Body of pancreas (tissue), 4 donors: ENCODE measurements at regions not wholly inside any gene's neighbourhood (a gene's known extent, or its start where the extent isn't known, plus 50 kb on each side); places are given as distances from the start of the nearest gene placed in this dataset.

Experiments
- ATAC-seq: fragments of 150-250 bp; one replicate; pipeline ENCODE4 v1.9.1; 2016
- DNase-seq, 4 donors: peaks; one replicate each; pipeline ENCODE4 v3.0.0-alpha.2; 2019
- H3K27ac ChIP-seq, 4 donors: fragments of 200-600 bp; sonication (generic); 1 replicate in 3 of 4; 2 replicates in 1 of 4; pipeline versions ENCODE4 v1.5.1 to v1.6.1; 2016 to 2019; ENCODE audit warnings: mild to moderate bottlenecking in 1 of 4, mixed read lengths in 1 of 4, moderate library complexity in 1 of 4
- H3K27me3 ChIP-seq, 2 donors: fragments of 200-600 bp; sonication (generic); one replicate each; pipeline ENCODE4 v1.6.0; 2016; ENCODE audit warnings: mild to moderate bottlenecking in 1 of 2
- H3K36me3 ChIP-seq, 2 donors: fragments of 200-600 bp; sonication (generic); replicated peaks in 1 of 2; 2 replicates each; pipeline ENCODE4 v1.5.1; 2016; ENCODE audit warnings: low read depth in 2 of 2; ENCODE audit not compliant: insufficient read depth in 1 of 2
- H3K4me1 ChIP-seq: fragments of 200-600 bp; sonication (generic); one replicate; pipeline ENCODE4 v1.6.0; 2016
- H3K4me3 ChIP-seq, 2 donors: fragments of 200-600 bp; sonication (generic); 1 replicate in 1 of 2; 2 replicates in 1 of 2; pipeline ENCODE4 v1.5.1; 2016 to 2019
- H3K9me3 ChIP-seq, 3 donors: fragments of 200-600 bp; sonication (generic); 1 replicate in 2 of 3; 2 replicates in 1 of 3; pipeline ENCODE4 v1.5.1; 2016
- POLR2A ChIP-seq, 3 donors: fragments of 450-650 bp; IDR thresholded peaks; one replicate each; pipeline ENCODE4 v1.6.1; 2016; ENCODE audit warnings: antibody characterized with exemption in 3 of 3, mild to moderate bottlenecking in 2 of 3
- whole genome bisulfite sequencing, 2 donors: methylation state at CpG; one replicate each; pipeline ENCODE4 v1.1.5; 2017; 5-methylcytosine and 5-hydroxymethylcytosine counted together
- intact Hi-C: fragments of 100-400 bp; cut with DNase I; formaldehyde crosslinking; loops from one replicate; pipeline ENCODE4 v1.15.1; 2023
- TF ChIP-seq, protein P1 (sequence below), 7 experiments: fragments of 450-650 bp in 4 of 7; fragments of 200-600 bp in 3 of 7; sonication (generic) in 3 of 7; IDR thresholded peaks; one replicate each; pipeline ENCODE4 v1.5.1; 2016 to 2019; ENCODE audit warnings: antibody characterized with exemption in 7 of 7

DNA sequence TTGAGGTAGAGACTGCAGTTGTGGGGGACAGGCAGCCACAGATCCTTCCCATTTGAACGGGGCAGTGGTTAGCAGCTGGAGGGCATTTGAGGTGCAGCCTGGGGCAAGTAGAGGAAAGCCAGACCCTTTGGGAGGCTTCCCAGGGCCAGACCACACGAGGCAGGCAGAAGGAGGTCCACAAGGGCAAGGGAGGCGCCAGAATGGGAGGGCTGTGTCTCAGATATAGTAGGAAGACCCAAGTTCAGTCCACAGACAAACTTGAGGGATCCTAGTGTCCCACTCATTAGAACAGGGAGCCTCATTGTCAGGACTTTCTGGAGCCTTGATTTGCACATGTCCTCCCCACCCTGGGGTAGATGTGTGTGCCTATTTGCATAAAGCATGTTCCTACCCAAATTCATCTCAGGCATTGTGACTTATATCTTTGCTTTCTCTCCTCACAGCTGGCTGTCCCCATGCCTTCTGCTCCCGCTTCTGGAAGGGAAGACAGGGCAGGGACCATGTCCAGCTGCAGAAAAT is 166.0 kb downstream of the VEGFA start:
- Histone ChIP-seq H3K9me3 (no peaks in the 10 kb centered on the region), H3K4me1 (peaks cover 7% of the 10 kb centered on the region), H3K36me3 (no peaks in the 10 kb centered on the region), H3K27ac (no peak overlapping the region), H3K27me3 (no peaks in the 10 kb centered on the region), H3K4me3 (no peak overlapping the region)
- WGBS, 2 donors = 75 to 90% methylated on average over 4 of the region's 4 CpGs
- ATAC-seq (no peak), DNase-seq (peak in 1 of 4 donors; percentile 5)
- intact Hi-C loops = no loop called here
- TF ChIP-seq, protein P1, sequence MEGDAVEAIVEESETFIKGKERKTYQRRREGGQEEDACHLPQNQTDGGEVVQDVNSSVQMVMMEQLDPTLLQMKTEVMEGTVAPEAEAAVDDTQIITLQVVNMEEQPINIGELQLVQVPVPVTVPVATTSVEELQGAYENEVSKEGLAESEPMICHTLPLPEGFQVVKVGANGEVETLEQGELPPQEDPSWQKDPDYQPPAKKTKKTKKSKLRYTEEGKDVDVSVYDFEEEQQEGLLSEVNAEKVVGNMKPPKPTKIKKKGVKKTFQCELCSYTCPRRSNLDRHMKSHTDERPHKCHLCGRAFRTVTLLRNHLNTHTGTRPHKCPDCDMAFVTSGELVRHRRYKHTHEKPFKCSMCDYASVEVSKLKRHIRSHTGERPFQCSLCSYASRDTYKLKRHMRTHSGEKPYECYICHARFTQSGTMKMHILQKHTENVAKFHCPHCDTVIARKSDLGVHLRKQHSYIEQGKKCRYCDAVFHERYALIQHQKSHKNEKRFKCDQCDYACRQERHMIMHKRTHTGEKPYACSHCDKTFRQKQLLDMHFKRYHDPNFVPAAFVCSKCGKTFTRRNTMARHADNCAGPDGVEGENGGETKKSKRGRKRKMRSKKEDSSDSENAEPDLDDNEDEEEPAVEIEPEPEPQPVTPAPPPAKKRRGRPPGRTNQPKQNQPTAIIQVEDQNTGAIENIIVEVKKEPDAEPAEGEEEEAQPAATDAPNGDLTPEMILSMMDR (IDR thresholded peaks at IDR 0.05) = no peak
- TF ChIP-seq POLR2A (IDR thresholded peaks at IDR 0.05) = no peak

DNA sequence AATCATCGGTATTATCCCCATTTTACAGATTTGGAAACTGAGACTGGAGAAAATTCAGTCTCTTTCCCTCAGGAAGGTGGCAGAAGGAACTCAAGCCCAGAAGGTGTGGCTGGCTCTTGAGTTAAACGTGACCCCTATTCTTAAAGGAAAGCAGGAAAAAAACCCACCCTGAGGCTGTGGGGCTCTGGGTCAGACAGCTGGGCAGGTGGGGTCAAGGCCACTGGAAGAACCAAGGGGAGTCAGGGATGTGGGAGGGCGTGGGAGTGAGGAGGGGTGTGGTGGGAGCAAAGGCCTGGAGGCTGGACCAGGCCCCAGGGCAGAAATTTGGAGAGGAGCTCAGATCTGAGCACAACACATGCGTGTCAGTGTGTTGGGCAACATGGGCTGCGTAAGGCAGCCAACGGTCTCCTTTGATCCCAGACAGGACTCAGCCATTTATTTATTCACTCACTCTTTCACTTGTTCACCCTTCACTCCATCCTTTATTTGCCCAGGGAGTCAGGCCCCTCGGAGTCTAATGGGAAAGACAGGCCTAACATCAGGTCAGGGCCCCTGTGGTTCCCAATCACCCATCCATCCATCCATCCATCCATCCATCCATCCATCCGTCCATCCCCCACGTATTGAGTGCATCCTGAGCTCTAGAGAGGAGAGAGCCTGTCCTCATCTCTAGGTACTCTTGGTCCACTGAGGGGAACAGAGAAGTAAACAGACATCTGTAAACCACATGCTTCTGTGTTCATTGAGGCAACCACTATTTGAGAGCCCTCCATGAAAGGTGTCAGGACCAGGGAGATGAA is 165.0 kb downstream of the VEGFA start:
- H3K4me1 ChIP-seq = peaks cover 7% of the 10 kb centered on the region
- DNase-seq = no peak

DNA sequence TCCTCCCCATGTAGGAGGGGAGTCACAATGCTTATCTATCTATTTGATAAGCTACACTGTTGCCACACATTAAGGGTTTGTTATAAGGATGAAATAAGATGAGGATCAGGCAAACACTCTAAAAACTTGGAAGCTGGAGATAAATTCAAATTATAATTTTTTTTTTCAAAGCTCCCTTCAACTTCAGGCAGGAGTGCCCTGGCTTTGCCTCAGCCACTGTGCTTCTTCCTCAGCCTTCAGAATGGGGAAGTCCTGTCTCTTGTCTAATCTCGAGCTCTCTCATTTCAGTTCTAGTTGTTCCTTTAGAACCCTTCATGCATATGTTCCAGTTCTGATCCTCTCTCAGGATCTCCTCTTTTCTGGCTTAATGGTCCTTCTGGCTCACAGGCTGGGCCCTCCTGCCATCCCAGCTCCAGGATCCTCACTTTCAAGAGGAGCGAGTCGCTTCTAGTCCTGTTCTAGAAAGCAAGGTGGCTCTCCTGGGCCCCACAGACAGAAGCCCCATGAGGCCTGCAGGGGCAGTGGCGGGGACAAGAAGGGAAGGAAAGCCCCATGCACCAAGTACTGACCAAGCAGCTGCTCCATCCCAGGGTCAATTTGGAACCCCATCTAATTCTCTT is 164.3 kb downstream of the VEGFA start:
- no peaks in the 10 kb centered on the region for H3K36me3 ChIP-seq
- no peak for TF ChIP-seq POLR2A (IDR thresholded peaks at IDR 0.05)
- TF ChIP-seq, protein P1 (IDR thresholded peaks at IDR 0.05) = no peak
- no peak overlapping the region for H3K27ac ChIP-seq
- intact Hi-C loops = no loop called here
- WGBS, 2 donors = 91 to 98% methylated on average over 3 to 4 of the region's 4 CpGs
- H3K9me3 ChIP-seq = no peaks in the 10 kb centered on the region
- no peak overlapping the region for H3K4me3 ChIP-seq
- DNase-seq = no peak
- no peak for ATAC-seq
- peaks cover 7% of the 10 kb centered on the region for H3K4me1 ChIP-seq
- H3K27me3 ChIP-seq = no peaks in the 10 kb centered on the region

More for the DNA sequence above, 165.0 kb downstream of the VEGFA start:
- ATAC-seq = no peak
- no peak overlapping the region for H3K4me3 ChIP-seq
- H3K27ac ChIP-seq = no peak overlapping the region
- 82 to 87% methylated on average over 9 of the region's 9 CpGs for WGBS, 2 donors
- intact Hi-C loops = no loop called here
- no peaks in the 10 kb centered on the region for H3K9me3 ChIP-seq
- no peak for TF ChIP-seq POLR2A (IDR thresholded peaks at IDR 0.05)
- TF ChIP-seq, protein P1 (IDR thresholded peaks at IDR 0.05) = no peak
- no peaks in the 10 kb centered on the region for H3K27me3 ChIP-seq
- H3K36me3 ChIP-seq = no peaks in the 10 kb centered on the region

DNA sequence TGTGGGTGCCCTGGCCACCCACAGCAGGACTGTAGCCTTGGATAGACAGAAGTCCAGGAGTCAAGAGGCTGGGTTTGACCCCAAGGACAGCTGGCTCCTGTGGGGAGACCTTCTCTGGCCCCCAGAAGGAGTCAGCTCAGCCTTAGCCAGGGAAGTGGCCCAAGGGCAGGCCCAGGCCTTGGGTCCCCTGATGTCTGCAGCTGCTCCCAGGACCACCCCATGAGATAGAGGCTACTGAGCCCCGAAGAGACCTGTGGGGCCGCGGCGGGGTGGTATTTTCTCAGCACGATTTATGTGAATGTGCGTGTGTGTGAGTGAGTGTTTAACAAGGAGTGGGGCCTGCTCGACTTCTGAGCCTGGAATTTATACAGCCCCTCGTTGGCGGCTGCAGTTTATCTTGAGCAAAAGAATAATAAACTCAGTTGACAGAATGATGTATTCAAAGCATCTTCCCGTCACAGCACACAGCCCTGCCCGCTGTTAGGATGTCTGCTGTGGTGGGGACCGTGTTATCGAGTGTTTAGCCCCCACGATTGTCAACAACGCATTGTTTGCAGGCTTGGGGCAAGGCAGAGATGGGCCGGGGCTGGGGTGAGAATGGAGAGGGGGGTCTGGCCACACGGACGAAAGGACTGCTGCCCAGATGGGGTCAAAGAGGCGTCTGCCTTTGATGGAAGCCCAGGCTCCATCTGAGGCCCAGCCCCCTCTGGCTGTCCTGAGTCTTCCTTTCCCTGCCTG is 163.3 kb downstream of the VEGFA start:
- 84 to 93% methylated on average over 19 of the region's 19 CpGs for WGBS, 2 donors
- Histone ChIP-seq H3K27me3 (no peaks in the 10 kb centered on the region), H3K27ac (no peak overlapping the region), H3K9me3 (no peaks in the 10 kb centered on the region), H3K36me3 (no peaks in the 10 kb centered on the region), H3K4me3 (no peak overlapping the region), H3K4me1 (peaks cover 7% of the 10 kb centered on the region)
- ATAC-seq (no peak), DNase-seq (peak in 1 of 4 donors; percentile 1)
- intact Hi-C loops = no loop called here
- no peak for TF ChIP-seq POLR2A (IDR thresholded peaks at IDR 0.05)
